B cell (primary cell): ENCODE measurements at regions not wholly inside any gene's neighbourhood (a gene's known extent, or its start where the extent isn't known, plus 50 kb on each side); places are given as distances from the start of the nearest gene placed in this dataset.

Experiments
- ATAC-seq: fragments of 200-7000 bp; cut with Tn5 transposase; one replicate; pipeline ENCODE4 v1.10.0; 2021; ENCODE audit warnings: low read depth, mild to moderate bottlenecking, moderate number of reproducible peaks, moderate library complexity
- CTCF ChIA-PET: fragments of 350-600 bp; sonication (Branson Sonifier 250); formaldehyde crosslinking; loops from one replicate; lab custom pipeline; 2021; ENCODE audit warnings: antibody characterized with exemption, inconsistent platforms; lab: Charles Lee
- POLR2A ChIA-PET: fragments of 350-600 bp; sonication (Branson Sonifier 250); formaldehyde crosslinking; loops from one replicate; lab custom pipeline; 2021; ENCODE audit warnings: antibody characterized with exemption; lab: Charles Lee
- DNase-seq: peaks from one replicate; pipeline ENCODE4 v3.0.0; 2013
- H2AFZ ChIP-seq: 2 replicates; pipeline ENCODE4 v1.6.1; 2012; ENCODE audit warnings: mild to moderate bottlenecking, low read depth, low read length; ENCODE audit not compliant: insufficient read depth, poor library complexity, severe bottlenecking
- H3K27ac ChIP-seq, 2 donors: 1 replicate in 1 of 2; 2 replicates in 1 of 2; pipeline ENCODE4 v1.5.1; 2012 to 2013; ENCODE audit warnings: low read length in 2 of 2, mild to moderate bottlenecking in 2 of 2, moderate library complexity in 1 of 2
- H3K27me3 ChIP-seq, 4 experiments: fragments of 200-600 bp in 1 of 4; sonication (generic) in 1 of 4; replicated peaks in 1 of 4; 1 replicate in 2 of 4; 2 replicates in 2 of 4; pipeline versions ENCODE4 v1.6.1 to v1.7.0; 2013 to 2016; ENCODE audit warnings: low read length in 3 of 4, mild to moderate bottlenecking in 2 of 4, mixed read lengths in 1 of 4, moderate library complexity in 1 of 4; ENCODE audit not compliant: insufficient read depth in 4 of 4, control insufficient read depth in 3 of 4; ENCODE audit errors: control extremely low read depth in 1 of 4
- H3K36me3 ChIP-seq, 2 experiments: replicated peaks in 1 of 2; 1 replicate in 1 of 2; 2 replicates in 1 of 2; pipeline versions ENCODE4 v1.6.1 to v1.7.1; 2013; ENCODE audit warnings: low read length in 1 of 2; ENCODE audit not compliant: insufficient read depth in 2 of 2, control insufficient read depth in 1 of 2; ENCODE audit errors: control extremely low read depth in 1 of 2, extremely low read depth in 1 of 2
- H3K4me1 ChIP-seq, 2 donors: fragments of 200-600 bp in 1 of 2; sonication (generic) in 1 of 2; 1 replicate in 1 of 2; 2 replicates in 1 of 2; pipeline versions ENCODE4 v1.5.1 to v1.6.1; 2013 to 2017; ENCODE audit warnings: low read length in 2 of 2; ENCODE audit not compliant: control insufficient read depth in 2 of 2, insufficient read depth in 2 of 2
- H3K4me2 ChIP-seq: replicated peaks from 2 replicates; pipeline ENCODE3; 2012; ENCODE audit warnings: mild to moderate bottlenecking, low read depth, low read length; ENCODE audit not compliant: poor library complexity, severe bottlenecking
- H3K4me3 ChIP-seq, 5 experiments: fragments of 200-600 bp in 1 of 5; sonication (generic) in 1 of 5; 1 replicate in 3 of 5; 2 replicates in 2 of 5; pipeline versions ENCODE4 v1.5.1 to v1.7.0; 2011 to 2016; ENCODE audit warnings: low read length in 4 of 5, mild to moderate bottlenecking in 4 of 5, low read depth in 2 of 5, control low read depth in 1 of 5, moderate library complexity in 1 of 5; ENCODE audit not compliant: insufficient read depth in 1 of 5; ENCODE audit errors: control extremely low read depth in 1 of 5, extremely low read depth in 1 of 5
- H3K79me2 ChIP-seq: fragments of 200-600 bp; sonication (generic); one replicate; pipeline ENCODE4 v1.6.0; 2016; ENCODE audit warnings: low read length; ENCODE audit not compliant: control insufficient read depth, insufficient read depth
- H3K9ac ChIP-seq: fragments of 200-600 bp; sonication (generic); 2 replicates; pipeline ENCODE4 v1.6.1; 2017; ENCODE audit warnings: mild to moderate bottlenecking, low read length, moderate library complexity
- H3K9me3 ChIP-seq, 3 donors: one replicate each; pipeline versions ENCODE4 v1.6.1 to v1.7.1; 2013; ENCODE audit warnings: low read length in 2 of 3; ENCODE audit not compliant: control insufficient read depth in 2 of 3, insufficient read depth in 1 of 3; ENCODE audit errors: control extremely low read depth in 1 of 3
- H4K20me1 ChIP-seq: 2 replicates; pipeline ENCODE4 v1.6.0; 2012; ENCODE audit warnings: mild to moderate bottlenecking, low read length; ENCODE audit not compliant: insufficient read depth, control insufficient read depth, poor library complexity, severe bottlenecking
- H3K27ac Mint-ChIP-seq: one replicate; pipeline ENCODE4 v1.8.0; 2021; ENCODE audit warnings: mixed read lengths
- H3K27me3 Mint-ChIP-seq: one replicate; pipeline ENCODE4 v1.8.0; 2021; ENCODE audit warnings: mixed read lengths
- H3K4me1 Mint-ChIP-seq: one replicate; pipeline ENCODE4 v1.8.0; 2021; ENCODE audit warnings: mixed read lengths
- H3K4me3 Mint-ChIP-seq: one replicate; pipeline ENCODE4 v1.8.0; 2021; ENCODE audit warnings: mixed read lengths
- H3K9me3 Mint-ChIP-seq: one replicate; pipeline ENCODE4 v1.8.0; 2022; ENCODE audit warnings: mixed read lengths; ENCODE audit not compliant: insufficient read depth
- EZH2 ChIP-seq: IDR thresholded peaks from 2 replicates; pipeline ENCODE4 v1.6.1; 2012; ENCODE audit warnings: borderline replicate concordance, low read depth, mild to moderate bottlenecking, moderate library complexity, low read length; ENCODE audit not compliant: insufficient read depth, poor library complexity, severe bottlenecking
- WGBS: methylation state at CpG from one replicate; pipeline ENCODE4 v1.1.5; 2013; ENCODE audit warnings: missing lambda C conversion rate; ENCODE audit not compliant: insufficient coverage; 5-methylcytosine and 5-hydroxymethylcytosine counted together
- intact Hi-C: fragments of 100-400 bp; cut with micrococcal nuclease; formaldehyde crosslinking; loops from one replicate; pipeline ENCODE4 v1.10.0; 2022
- TF ChIP-seq, protein P1 (sequence below): fragments of 200-600 bp; IDR thresholded peaks from one replicate; pipeline ENCODE4 v1.8.0; 2022; ENCODE audit warnings: antibody characterized with exemption, mild to moderate bottlenecking

GRCh38 chr14:71354801-71355200 lies 447.5 kb downstream of the PCNX1 start:
- peak overlapping the region; percentile 58 for H3K4me2 ChIP-seq
- H3K4me3 ChIP-seq: no peak overlapping the region
- no peak for TF ChIP-seq EZH2
- TF ChIP-seq, protein P1, sequence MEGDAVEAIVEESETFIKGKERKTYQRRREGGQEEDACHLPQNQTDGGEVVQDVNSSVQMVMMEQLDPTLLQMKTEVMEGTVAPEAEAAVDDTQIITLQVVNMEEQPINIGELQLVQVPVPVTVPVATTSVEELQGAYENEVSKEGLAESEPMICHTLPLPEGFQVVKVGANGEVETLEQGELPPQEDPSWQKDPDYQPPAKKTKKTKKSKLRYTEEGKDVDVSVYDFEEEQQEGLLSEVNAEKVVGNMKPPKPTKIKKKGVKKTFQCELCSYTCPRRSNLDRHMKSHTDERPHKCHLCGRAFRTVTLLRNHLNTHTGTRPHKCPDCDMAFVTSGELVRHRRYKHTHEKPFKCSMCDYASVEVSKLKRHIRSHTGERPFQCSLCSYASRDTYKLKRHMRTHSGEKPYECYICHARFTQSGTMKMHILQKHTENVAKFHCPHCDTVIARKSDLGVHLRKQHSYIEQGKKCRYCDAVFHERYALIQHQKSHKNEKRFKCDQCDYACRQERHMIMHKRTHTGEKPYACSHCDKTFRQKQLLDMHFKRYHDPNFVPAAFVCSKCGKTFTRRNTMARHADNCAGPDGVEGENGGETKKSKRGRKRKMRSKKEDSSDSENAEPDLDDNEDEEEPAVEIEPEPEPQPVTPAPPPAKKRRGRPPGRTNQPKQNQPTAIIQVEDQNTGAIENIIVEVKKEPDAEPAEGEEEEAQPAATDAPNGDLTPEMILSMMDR: no peak
- no peak overlapping the region for H2AFZ ChIP-seq
- intact Hi-C loops: no loop called here
- H3K36me3 ChIP-seq: no peaks in the 10 kb centered on the region
- POLR2A ChIA-PET: interaction anchor here (0.7 kb wide), 1 partner anchor 8 kb away, joined by 3 read pairs; no protein-coding TSS in a partner anchor
- peak overlapping the region; percentile 76 for H3K27ac Mint-ChIP-seq
- no peak overlapping the region for H3K9ac ChIP-seq
- no peak for DNase-seq
- no peaks in the 10 kb centered on the region for H4K20me1 ChIP-seq
- peaks cover 66 to 68% of the 10 kb centered on the region in 2 donors for H3K4me1 ChIP-seq
- peaks cover 0 to 15% (median 7%) of the 10 kb centered on the region in 3 donors for H3K9me3 ChIP-seq
- no peaks in the 10 kb centered on the region for H3K9me3 Mint-ChIP-seq
- H3K27me3 Mint-ChIP-seq: no peaks in the 10 kb centered on the region
- no peak for ATAC-seq
- WGBS: 94% methylated on average over 5 of the region's 5 CpGs
- peaks cover 91% of the 10 kb centered on the region for H3K79me2 ChIP-seq
- CTCF ChIA-PET: interaction anchor here (3.8 kb wide), 1 partner anchor 48 kb away, joined by 16 read pairs; no protein-coding TSS in a partner anchor
- peak overlapping the region; percentile 55 for H3K4me3 Mint-ChIP-seq
- peak overlapping the region; percentile 89 to 95 for H3K27ac ChIP-seq
- H3K4me1 Mint-ChIP-seq: peaks cover 80% of the 10 kb centered on the region
- no peaks in the 10 kb centered on the region for H3K27me3 ChIP-seq

GRCh38 chr14:71355324-71356201 lies 448.3 kb downstream of the PCNX1 start:
- peak overlapping the region in 1 of 5 experiments; percentile 35 for H3K4me3 ChIP-seq
- intact Hi-C loops: no loop called here
- no peaks in the 10 kb centered on the region for H3K36me3 ChIP-seq
- H2AFZ ChIP-seq: peak overlapping the region; percentile 16
- CTCF ChIA-PET: interaction anchor here (1.0 to 3.8 kb wide), 4 partner anchors 34 to 48 kb away, joined by 4 to 16 read pairs (median 6); no protein-coding TSS in a partner anchor
- peaks cover 0 to 15% (median 7%) of the 10 kb centered on the region in 3 donors for H3K9me3 ChIP-seq
- TF ChIP-seq EZH2: no peak
- TF ChIP-seq, protein P1: no peak
- DNase-seq: peak; percentile 86
- peak overlapping the region; percentile 76 for H3K27ac Mint-ChIP-seq
- POLR2A ChIA-PET: interaction anchor here (0.8 to 1.1 kb wide), 3 partner anchors 10 to 34 kb away, joined by 3 read pairs; no protein-coding TSS in a partner anchor
- 32% methylated on average over 3 of the region's 5 CpGs for WGBS
- H3K79me2 ChIP-seq: peaks cover 88% of the 10 kb centered on the region
- peak overlapping the region; percentile 15 for H3K9ac ChIP-seq
- H3K27ac ChIP-seq: peak overlapping the region; percentile 89 to 95
- H3K4me1 Mint-ChIP-seq: peaks cover 80% of the 10 kb centered on the region
- H3K9me3 Mint-ChIP-seq: no peaks in the 10 kb centered on the region
- H3K4me1 ChIP-seq: peaks cover 72 to 75% of the 10 kb centered on the region in 2 donors
- no peaks in the 10 kb centered on the region for H3K27me3 Mint-ChIP-seq
- H3K4me2 ChIP-seq: peak overlapping the region; percentile 58
- ATAC-seq: peak; percentile 47
- H3K4me3 Mint-ChIP-seq: peak overlapping the region; percentile 55
- H3K27me3 ChIP-seq: no peaks in the 10 kb centered on the region
- no peaks in the 10 kb centered on the region for H4K20me1 ChIP-seq
